ENCODE measurements at regions not wholly inside any gene's neighbourhood (a gene's known extent, or its start where the extent isn't known, plus 50 kb on each side); places are given as distances from the start of the nearest gene placed in this dataset.

DNA sequence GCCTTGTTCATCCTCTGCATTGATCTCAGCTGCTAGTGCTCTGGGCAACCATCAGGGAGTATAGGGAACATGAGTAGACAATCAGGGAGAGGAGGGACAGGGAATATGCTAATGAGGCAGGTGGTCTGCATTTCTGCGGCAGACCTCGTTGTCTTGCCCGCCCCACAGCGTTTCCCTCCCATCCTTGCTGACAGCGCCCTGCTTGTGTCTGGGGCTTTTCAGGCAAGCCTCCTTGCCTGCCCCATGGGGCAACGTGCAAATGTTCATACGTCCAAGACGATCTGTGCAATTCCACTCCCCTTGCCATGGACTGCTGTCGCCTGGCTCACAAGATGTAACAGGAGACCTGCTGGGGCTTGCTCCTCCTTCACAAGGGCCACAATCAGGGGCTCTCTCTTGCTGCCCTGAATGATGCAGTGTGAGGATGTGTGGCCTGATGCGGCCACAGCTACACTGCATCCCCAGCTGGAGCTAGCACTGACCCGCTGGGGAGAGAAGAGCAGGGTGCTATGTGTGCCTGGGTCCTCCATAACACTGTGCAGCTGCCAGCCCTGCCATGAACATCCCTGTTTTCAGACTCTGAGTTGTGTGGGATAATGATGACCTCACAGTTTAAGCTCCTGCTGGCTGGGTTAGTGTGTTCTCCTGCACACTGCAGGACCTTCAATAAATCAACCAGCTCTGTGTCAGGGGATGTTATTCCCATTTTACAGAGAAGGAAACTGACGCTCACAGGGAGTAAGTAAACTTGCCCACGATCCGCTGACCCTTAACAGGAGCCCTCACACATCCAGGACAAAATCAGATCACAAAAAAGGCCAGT, 211.3 kb downstream of the KLF13 start:
- in situ Hi-C loops (cut with MboI; ENCODE audit: low sequenced_read_pairs) = no loop called here

- in situ Hi-C loops (cut with MboI; ENCODE audit: low sequenced_read_pairs) = no loop called here
Measured at GRCh38 chr15:31540633-31541032, 214.0 kb downstream of the KLF13 start.

GRCh38 chr15:31544361-31544760, 217.7 kb downstream of the KLF13 start:
- in situ Hi-C loops (cut with MboI; ENCODE audit: low sequenced_read_pairs) = no loop called here

DNA sequence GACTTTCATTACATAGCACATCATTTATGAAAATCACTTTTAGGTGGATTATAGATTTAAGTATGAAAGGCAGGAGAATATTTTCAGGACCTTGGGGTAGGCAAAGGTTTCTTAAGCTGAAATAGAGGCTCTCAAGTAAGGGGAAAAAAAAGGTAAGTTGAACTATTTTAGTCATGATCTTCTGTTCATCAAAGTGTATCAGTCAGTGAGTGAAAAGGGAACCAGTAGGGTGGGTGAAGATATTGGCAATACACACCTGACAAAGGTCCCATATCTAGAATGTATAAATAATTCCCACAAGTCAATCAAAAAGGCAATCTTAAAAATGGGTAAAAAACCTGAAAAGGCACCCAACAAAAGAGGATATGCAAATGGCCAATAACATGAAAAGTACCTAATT, 218.6 kb downstream of the KLF13 start:
- in situ Hi-C loops (cut with MboI; ENCODE audit: low sequenced_read_pairs) = no loop called here

DNA sequence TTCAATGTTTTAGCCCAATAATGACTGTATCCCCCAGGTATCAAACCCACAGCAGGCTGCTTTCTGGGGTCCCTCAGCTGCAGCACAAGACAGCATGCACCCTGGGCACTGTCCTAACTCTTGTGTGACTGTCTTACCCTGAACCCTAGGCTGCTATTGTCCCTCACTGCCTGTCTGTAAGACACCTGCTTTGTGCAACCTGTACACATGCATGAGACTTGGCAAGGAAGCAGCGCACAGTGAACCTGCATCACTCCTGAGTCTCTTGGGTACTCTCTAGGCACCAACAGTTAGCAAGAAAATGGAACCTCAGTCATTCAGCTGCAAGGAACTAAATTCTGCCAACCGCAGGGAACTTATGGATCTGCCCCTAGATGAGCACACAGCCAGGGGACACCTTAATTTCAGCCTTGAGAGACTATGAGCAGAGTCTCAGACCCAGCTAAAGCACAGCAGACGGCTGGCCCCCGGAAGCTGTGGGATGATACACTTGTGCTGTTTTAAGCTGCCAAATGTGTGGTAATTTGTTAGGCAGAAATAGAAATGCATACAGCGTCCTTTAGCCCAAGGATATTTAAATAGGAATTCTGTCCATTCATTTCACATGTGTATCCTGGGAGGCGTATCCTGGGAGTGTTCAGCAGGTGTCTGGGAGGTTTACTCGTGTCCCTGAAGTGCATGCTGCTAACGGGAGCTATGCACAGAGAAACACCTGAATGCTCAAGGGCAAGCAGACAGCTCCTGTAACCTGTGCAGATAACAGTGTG, 223.8 kb downstream of the KLF13 start:
- in situ Hi-C loops (cut with MboI; ENCODE audit: low sequenced_read_pairs) = no loop called here

DNA sequence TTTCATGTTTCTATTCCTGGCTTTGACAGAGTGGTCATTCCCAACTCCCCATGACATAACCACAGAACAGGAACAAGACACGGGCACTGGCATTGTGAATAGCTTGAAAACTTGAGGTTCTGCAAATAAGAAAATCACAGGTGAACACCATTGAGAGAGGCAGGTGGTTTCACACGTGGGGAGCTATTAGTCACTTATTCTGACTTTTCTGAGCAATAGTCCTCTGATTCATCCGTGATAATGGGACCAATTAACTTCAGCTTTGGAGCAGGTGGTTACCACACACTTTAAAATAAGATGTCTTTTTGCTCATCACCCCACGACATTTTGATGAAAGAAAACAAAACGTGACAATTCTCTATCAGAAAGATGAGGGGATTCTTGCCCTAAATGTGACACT, 224.7 kb downstream of the KLF13 start:
- in situ Hi-C loops (cut with MboI; ENCODE audit: low sequenced_read_pairs) = no loop called here

DNA sequence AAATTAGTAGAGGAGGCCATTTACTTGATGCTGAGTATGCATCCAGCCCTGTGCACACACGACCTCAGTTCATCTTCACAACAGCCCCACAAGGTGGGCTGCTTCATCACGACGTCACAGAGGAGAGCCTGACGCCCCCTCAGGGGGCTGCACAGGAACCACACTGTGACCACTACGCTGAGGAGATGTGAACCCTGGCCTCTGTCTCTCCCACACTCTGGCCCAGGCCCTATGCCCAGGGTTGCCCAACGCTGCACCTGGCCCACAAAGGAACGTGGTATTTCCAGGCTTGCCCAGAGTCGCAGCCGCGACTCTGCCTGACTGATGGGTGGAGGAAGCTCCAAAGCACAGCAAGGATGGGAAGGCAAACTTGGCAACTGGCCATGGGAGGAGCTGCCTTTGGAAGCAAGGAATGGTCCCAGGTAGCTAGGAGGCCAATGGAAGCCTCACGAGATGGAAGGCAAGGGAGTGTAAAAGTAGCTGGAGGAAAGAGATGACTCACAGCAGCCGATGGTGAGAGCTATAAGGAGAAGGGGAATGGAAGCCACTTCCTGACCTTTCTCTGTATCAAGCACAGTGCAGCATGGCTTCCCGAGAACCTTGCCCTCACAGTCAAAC, 226.0 kb downstream of the KLF13 start:
- in situ Hi-C loops (cut with MboI; ENCODE audit: low sequenced_read_pairs) = no loop called here

DNA sequence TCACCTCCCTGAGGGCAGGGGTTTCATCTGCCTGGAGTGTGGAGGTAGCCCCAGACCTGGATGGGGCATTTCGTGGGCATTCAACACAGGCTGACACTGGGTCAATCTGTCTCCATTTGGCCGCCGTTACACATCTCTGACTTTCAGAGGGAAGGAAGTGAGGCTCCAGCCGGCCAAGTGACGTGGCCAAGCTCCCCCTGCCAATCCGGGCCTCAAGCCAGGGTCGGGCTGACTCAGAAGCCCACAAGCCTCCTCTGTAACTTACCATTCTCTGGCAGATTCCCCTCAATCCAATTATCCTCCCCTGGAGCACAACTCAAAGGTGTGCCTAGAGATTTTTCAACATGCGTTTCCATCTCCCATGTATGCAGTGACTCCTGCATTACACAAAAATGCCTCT, 227.6 kb downstream of the KLF13 start:
- in situ Hi-C loops (cut with MboI; ENCODE audit: low sequenced_read_pairs) = no loop called here

DNA sequence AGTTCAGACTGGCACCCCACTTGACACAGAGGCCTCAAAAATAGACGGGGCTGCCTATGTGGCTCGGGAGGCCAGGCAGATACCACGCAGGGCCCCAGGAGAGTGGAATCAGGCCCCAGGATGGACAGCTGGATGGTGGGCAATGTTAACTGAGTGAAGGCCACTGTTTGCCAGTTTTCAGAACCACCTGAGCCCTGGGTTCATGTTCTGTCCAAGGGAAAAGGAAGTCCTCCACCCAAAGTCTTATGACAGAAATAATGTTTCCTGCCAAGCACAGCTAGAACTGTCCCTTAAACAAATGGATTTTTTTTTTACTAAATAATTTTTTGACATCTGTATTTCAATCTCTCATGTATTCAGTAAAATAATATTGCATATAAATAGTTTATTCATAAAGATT, 228.4 kb downstream of the KLF13 start:
- in situ Hi-C loops (cut with MboI; ENCODE audit: low sequenced_read_pairs) = no loop called here

DNA sequence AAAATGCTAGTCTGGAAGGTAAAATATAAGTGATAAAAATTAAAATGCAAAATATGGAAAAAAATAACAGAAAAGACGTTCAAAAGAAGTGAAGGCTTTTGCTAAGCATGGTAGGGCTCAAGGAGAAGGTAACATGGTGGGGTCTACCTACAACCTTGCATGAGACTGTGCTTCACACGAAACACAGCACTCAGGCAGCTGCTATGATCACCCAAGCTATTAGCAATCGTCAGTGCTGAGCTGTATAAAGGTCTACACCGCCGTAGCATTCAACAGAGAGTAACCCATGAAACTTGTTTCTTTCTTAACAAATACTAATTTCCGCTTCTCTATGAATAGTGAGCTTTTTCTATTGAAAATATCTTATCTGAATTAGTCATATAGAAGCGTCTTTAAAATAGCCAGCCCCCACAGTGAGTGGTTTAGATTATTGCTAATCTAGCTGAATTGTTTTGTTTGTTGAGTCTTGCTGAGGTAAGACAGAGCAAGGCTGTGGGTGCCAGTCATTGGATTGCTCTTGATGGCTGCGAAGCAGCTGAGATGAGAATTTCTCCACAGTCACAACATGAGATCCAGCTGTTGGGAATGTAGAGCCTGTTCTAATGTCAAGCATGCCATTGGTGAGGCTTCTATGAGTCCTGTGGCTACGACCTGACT, 230.0 kb downstream of the KLF13 start:
- in situ Hi-C loops (cut with MboI; ENCODE audit: low sequenced_read_pairs) = no loop called here

DNA sequence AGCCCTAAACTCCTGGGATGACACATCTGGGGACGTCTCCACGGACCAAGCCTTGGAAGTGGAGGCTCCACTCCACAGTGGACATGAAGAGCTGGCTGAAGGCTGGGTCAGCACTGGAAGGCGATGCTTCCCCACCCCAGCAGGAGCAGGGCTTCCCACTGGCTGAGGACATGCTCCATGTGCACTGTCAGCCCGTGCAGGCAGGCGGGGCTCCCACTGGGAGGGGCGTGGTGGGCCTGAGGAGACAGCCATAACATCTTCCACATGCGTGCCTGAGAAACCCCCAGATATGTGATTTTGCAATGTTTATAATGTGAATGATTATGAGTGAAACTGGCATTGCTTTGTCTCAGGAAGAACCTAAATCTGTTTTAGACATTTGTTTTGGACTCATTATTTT, 231.3 kb downstream of the KLF13 start:
- in situ Hi-C loops (cut with MboI; ENCODE audit: low sequenced_read_pairs) = no loop called here

GRCh38 chr15:31558840-31559239, 232.2 kb downstream of the KLF13 start:
- in situ Hi-C loops (cut with MboI; ENCODE audit: low sequenced_read_pairs) = no loop called here

DNA sequence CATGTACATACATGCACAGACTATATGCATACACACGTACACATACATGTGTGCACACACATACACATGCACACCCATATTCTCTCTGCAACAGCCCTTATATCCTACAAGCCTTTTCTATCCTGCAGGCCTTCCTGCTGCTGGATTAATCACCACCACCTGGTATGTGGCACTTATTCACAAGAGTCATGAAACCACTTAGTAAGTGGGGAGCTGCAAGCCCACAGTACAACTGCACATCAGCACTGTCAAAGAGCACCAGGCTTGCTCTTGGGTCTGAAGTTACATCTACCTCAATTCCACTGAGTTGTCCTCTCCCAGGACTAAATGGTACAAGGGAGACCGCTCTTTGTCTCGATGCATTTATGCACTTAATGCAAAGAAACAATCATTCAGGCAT, 233.2 kb downstream of the KLF13 start:
- in situ Hi-C loops (cut with MboI; ENCODE audit: low sequenced_read_pairs) = no loop called here

- in situ Hi-C loops (cut with MboI; ENCODE audit: low sequenced_read_pairs) = no loop called here
Measured at GRCh38 chr15:31560643-31561042, 234.0 kb downstream of the KLF13 start.

GRCh38 chr15:31561156-31561555, 234.5 kb downstream of the KLF13 start:
- in situ Hi-C loops (cut with MboI; ENCODE audit: low sequenced_read_pairs) = no loop called here

DNA sequence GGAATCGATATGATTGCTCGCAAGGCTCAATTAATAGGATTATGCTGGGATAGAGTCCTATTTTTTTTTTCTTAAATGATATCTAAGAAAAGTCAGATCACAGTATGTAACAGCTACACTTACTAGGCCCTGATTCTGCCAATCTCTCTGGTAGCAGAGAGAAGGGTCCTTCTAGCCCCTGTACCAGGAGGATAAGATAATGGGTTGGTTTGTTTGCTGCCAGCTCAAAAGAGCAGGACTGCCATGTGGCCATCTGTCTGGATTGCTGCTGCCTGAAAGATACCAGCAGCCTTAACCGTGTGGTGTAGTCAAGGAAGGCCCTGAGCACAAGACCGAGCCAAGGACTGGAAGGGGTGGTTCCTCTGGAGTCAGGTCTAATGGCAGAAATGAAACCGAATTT, 236.4 kb downstream of the KLF13 start:
- in situ Hi-C loops (cut with MboI; ENCODE audit: low sequenced_read_pairs) = no loop called here

GRCh38 chr15:31563421-31563820, 236.8 kb downstream of the KLF13 start:
- in situ Hi-C loops (cut with MboI; ENCODE audit: low sequenced_read_pairs) = no loop called here

DNA sequence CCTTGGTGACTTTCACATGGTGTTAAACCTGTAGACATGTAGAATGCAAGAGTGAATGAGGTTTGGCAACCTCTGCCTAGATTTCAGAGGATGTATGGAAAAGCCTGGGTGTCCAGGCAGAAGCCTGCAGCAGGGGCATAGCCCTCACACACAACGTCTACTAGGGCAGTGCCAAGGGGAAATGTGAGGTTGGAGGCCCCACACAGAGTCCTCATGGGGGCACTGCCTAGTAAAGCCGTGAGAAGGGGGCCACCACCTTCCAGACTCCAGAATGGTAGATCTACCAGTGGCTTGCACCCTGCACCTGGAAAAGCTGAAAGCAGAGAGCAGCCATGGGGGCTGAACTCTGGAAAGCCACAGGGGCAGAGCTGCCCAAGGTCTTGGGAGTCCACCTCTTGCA, 241.2 kb downstream of the KLF13 start:
- in situ Hi-C loops (cut with MboI; ENCODE audit: low sequenced_read_pairs) = no loop called here

DNA sequence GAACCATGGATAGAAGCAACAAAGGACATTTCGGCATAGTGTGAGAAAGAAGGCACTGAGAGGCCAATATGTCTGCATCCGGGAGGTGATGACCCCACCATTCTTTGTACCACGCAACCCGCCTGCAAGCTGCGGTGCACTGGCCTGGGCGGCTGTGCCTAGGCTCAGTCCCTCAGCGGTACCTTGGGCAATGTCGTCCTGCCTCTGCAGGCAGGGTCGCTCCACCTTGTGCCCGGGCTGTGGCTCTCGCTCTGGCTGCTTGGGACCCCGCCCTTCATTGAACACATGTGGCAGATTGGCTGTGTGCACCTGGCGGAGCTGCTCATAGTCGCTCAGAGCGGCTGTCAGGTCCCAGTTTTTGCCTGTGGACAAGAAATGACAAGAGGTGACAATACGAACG, 243.2 kb downstream of the KLF13 start:
- in situ Hi-C loops (cut with MboI; ENCODE audit: low sequenced_read_pairs) = no loop called here

DNA sequence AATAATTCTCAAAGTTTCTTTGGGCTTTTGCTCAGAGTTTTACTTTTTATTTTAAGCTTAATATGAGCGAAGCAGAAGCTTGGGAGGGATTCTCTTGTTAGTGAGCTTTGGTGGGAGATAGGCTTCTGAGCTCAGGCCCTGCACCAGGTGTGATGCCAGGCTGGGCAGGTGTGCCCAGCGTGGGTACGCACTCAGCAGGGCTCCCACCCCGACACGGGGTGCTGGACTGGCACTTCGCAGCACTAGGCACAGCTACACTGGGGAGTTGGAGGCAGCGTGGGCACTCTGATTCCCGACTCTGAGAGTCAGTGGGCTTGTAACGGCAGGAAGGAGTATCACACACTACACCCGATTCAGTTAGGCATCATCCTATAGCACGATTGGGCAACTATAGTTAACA, 244.0 kb downstream of the KLF13 start:
- in situ Hi-C loops (cut with MboI; ENCODE audit: low sequenced_read_pairs) = no loop called here

DNA sequence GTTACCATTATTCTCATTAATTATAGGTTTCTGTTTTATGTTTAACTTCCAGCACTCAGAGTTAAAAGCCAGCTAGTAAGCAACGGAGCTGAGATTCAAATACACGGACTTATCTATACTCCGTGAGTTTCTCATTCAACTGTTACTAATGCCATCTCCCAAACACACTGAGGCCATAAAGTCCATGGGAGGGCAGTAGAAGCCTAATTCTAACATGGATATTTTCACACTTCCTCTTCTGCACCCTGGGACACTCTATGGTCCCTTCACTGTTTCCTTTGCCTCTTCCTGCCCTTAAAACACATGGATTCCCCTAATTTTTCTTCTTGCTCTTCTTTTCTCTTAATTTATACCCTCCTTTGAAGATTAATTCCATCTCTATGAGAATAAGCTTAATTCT, 245.0 kb downstream of the KLF13 start:
- in situ Hi-C loops (cut with MboI; ENCODE audit: low sequenced_read_pairs) = no loop called here
